ENCODE measurements at regions not wholly inside any gene's neighbourhood (a gene's known extent, or its start where the extent isn't known, plus 50 kb on each side); places are given as distances from the start of the nearest gene placed in this dataset.

DNA sequence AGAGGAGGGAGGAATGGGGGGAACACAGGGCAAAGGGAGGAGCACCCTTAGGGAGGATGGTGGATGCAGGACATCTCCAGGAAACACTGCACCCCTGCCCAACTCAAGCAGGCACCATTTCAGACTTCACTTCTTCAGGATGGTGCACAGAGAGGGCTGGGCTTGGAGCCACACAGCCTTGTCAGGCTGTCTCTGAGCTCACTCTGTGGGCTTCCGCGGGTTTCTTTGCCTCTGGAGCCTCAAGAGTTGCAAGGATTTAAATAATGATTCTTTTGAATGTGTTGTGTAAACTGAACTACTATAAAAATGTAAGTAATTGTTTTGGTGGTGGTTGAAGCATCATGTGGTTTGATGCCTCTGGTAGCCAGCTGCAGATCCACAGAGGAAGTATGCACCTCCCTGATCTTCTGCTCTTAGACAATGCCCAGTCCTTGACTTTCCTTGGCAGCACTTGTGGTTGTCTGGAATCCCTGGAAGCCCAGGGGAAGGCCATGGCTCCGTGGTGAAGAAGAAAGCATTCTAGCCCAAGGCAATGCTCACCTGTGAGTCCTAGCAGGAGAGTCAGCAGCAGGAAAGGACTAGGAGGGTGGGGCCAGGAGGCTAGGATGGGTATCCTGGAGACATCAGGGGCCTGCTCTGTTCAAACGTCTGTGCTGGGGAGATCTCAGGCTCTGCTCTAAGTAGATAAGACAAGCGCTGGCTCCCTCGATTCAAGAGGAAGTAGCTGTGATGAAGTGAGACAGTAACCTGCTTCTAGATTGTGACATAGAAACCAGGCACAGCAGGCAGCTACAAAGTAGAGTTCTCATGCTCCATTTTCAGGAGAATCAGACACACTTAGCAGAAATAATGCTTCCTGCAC lies 50.2 kb upstream of the SIRPG start:
- DNase-seq = no peak
